Loucy (cell line): ENCODE measurements at regions not wholly inside any gene's neighbourhood (a gene's known extent, or its start where the extent isn't known, plus 50 kb on each side); places are given as distances from the start of the nearest gene placed in this dataset.

Experiments used
- H2AFZ ChIP-seq: fragments of 200-600 bp; sonication (generic); 2 replicates; pipeline ENCODE4 v1.6.0; 2016; ENCODE audit warnings: antibody characterized with exemption, mild to moderate bottlenecking, low read length, moderate library complexity
- H3F3A ChIP-seq: fragments of 200-600 bp; 2 replicates; pipeline ENCODE4 v1.6.0; 2016; ENCODE audit warnings: antibody characterized with exemption, low read depth, mild to moderate bottlenecking
- H3K27me3 ChIP-seq: fragments of 200-600 bp; sonication (generic); 2 replicates; pipeline ENCODE4 v1.6.1; 2014; ENCODE audit warnings: low read length, mild to moderate bottlenecking; ENCODE audit not compliant: insufficient read depth, poor library complexity, severe bottlenecking
- H3K36me3 ChIP-seq: fragments of 200-600 bp; sonication (generic); 2 replicates; pipeline ENCODE4 v1.6.1; 2016; ENCODE audit warnings: low read length; ENCODE audit not compliant: insufficient read depth
- H3K4me1 ChIP-seq: fragments of 200-600 bp; sonication (generic); 2 replicates; pipeline ENCODE4 v1.5.1; 2014; ENCODE audit warnings: low read length, mild to moderate bottlenecking; ENCODE audit not compliant: insufficient read depth, poor library complexity, severe bottlenecking
- H3K4me2 ChIP-seq: fragments of 200-600 bp; sonication (generic); 2 replicates; pipeline ENCODE4 v1.6.0; 2014; ENCODE audit warnings: antibody characterized with exemption, low read length, low read depth, mild to moderate bottlenecking; ENCODE audit not compliant: poor library complexity, severe bottlenecking
- H3K4me3 ChIP-seq: fragments of 200-600 bp; sonication (generic); 2 replicates; pipeline ENCODE4 v1.5.1; 2014; ENCODE audit warnings: low read length, mild to moderate bottlenecking, mixed read lengths; ENCODE audit not compliant: poor library complexity, severe bottlenecking
- H3K79me2 ChIP-seq: fragments of 200-600 bp; sonication (generic); 2 replicates; pipeline ENCODE4 v1.6.1; 2014; ENCODE audit warnings: low read length; ENCODE audit not compliant: insufficient read depth
- H3K9ac ChIP-seq: fragments of 200-600 bp; sonication (generic); 2 replicates; pipeline ENCODE4 v1.6.0; 2014; ENCODE audit warnings: mild to moderate bottlenecking, low read depth, low read length, moderate library complexity; ENCODE audit not compliant: poor library complexity, severe bottlenecking
- H3K9me2 ChIP-seq: fragments of 200-600 bp; sonication (generic); replicated peaks from 2 replicates; pipeline ENCODE4 v1.6.1; 2016; ENCODE audit warnings: low read depth, low read length, mixed read lengths
- H3K9me3 ChIP-seq: fragments of 200-600 bp; sonication (generic); 2 replicates; pipeline ENCODE4 v1.6.1; 2014; ENCODE audit warnings: mild to moderate bottlenecking, antibody characterized with exemption, low read length, low read depth; ENCODE audit not compliant: insufficient read depth
- H4K20me1 ChIP-seq: fragments of 200-600 bp; sonication (generic); 2 replicates; pipeline ENCODE4 v1.6.0; 2014; ENCODE audit warnings: antibody characterized with exemption, low read length, mild to moderate bottlenecking; ENCODE audit not compliant: insufficient read depth, poor library complexity, severe bottlenecking
- CTCF ChIP-seq: fragments of 200-600 bp; sonication (generic); conservative IDR thresholded peaks from 2 replicates; pipeline ENCODE4 v1.5.1; 2014; ENCODE audit warnings: mild to moderate bottlenecking, antibody characterized with exemption, low read length
- EZH2phosphoT487 ChIP-seq: fragments of 200-600 bp; IDR thresholded peaks from 2 replicates; pipeline ENCODE4 v1.6.1; 2018; ENCODE audit warnings: antibody characterized with exemption, mild to moderate bottlenecking, moderate library complexity, borderline replicate concordance

DNA sequence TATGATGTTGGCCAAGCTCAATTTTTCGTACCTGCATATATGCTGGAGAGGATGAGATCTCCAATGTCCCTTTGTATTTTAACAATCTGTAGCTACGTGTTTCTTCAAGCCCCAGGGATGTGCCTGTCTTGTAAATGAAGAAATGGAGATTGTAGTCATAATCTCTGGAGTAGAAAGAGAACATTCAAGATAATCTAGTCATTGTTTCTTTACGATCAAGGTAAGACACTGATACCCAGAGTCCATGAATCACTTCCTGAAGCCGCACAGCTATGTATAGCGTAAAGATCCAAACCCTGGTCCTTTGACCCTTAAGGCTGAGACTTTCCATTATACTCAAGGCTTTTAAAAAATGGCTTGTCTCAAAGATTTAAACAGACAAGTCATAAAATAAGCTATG is 205.5 kb downstream of the HS3ST3B1 start:
- Histone ChIP-seq H3K27me3 (no peaks in the 10 kb centered on the region), H2AFZ (no peak overlapping the region), H3K79me2 (no peaks in the 10 kb centered on the region), H3K9me2 (no peaks in the 10 kb centered on the region), H3K9me3 (peaks cover 4% of the 10 kb centered on the region; the same call in 1 of the 2 replicates), H3K4me3 (no peak overlapping the region), H3F3A (no peaks in the 10 kb centered on the region), H3K36me3 (no peaks in the 10 kb centered on the region), H4K20me1 (no peaks in the 10 kb centered on the region), H3K4me1 (no peaks in the 10 kb centered on the region), H3K4me2 (no peak overlapping the region), H3K9ac (no peak overlapping the region)
- no peak for TF ChIP-seq CTCF
- TF ChIP-seq EZH2phosphoT487: no peak

DNA sequence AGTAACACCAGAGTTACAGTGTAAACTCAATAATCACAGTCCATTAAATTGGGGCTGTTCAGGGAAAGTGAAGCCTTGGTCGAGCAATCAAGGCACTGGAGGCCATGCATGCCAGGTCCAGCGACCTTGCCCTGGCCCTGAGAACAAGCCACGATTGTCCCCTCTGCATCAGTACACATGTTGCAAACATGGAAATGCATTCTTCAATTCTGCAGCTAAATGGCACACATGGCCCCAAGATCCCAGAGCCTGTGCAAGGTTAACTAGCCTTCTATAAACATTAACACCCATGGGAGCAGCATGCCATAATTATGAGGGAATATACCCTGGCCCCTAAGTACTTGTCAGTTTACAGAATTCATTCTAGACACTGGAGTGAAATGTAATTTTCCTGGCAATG is 204.7 kb downstream of the HS3ST3B1 start:
- Histone ChIP-seq H3K36me3 (no peaks in the 10 kb centered on the region), H3K27me3 (no peaks in the 10 kb centered on the region), H3K4me1 (no peaks in the 10 kb centered on the region), H3K4me3 (no peak overlapping the region), H3K79me2 (no peaks in the 10 kb centered on the region), H3K9me2 (no peaks in the 10 kb centered on the region), H3K9me3 (peaks cover 4% of the 10 kb centered on the region; the same call in 1 of the 2 replicates), H3F3A (no peaks in the 10 kb centered on the region), H3K4me2 (no peak overlapping the region), H2AFZ (no peak overlapping the region), H3K9ac (no peak overlapping the region), H4K20me1 (no peaks in the 10 kb centered on the region)
- TF ChIP-seq EZH2phosphoT487: no peak
- TF ChIP-seq CTCF: no peak

DNA sequence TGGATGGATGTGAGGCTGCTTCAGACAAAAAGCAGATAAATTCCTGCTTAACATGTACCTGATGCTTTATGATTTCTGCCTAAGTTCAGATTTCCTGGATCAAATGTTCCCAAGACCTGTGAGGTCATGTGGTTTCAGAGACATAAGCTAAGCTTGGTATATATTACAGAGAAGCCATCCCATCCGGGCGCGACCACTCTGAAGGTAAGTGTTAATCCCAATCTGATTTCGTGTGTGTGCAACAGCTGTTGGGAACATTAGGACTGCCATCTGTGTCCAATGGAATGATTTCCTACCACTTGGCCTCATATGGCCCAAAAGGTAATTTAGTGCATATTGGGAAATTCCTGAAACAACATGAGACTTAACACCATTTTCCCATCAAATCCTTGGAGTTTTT is 199.1 kb downstream of the HS3ST3B1 start:
- TF ChIP-seq CTCF (no peak), EZH2phosphoT487 (no peak)
- Histone ChIP-seq H3K9me3 (no peaks in the 10 kb centered on the region), H3K4me1 (no peaks in the 10 kb centered on the region), H3K36me3 (no peaks in the 10 kb centered on the region), H3K4me2 (no peak overlapping the region), H3K79me2 (no peaks in the 10 kb centered on the region), H3K4me3 (no peak overlapping the region), H3K27me3 (no peaks in the 10 kb centered on the region), H2AFZ (no peak overlapping the region), H4K20me1 (no peaks in the 10 kb centered on the region), H3K9me2 (no peaks in the 10 kb centered on the region), H3F3A (no peaks in the 10 kb centered on the region), H3K9ac (no peak overlapping the region)
